HG03135 (cell line): ENCODE measurements at regions not wholly inside any gene's neighbourhood (a gene's known extent, or its start where the extent isn't known, plus 50 kb on each side); places are given as distances from the start of the nearest gene placed in this dataset.
"Not testable (repeated sequence)": the region's sequence is repeated elsewhere in the genome, so short reads cannot be mapped to it uniquely, and the experiment has no call there.

Experiments used
- ATAC-seq: cut with Tn5 transposase; IDR thresholded peaks from one replicate; pipeline ENCODE4 v1.9.1; 2021; ENCODE audit warnings: mild to moderate bottlenecking, moderate library complexity; ENCODE audit not compliant: unreplicated experiment

DNA sequence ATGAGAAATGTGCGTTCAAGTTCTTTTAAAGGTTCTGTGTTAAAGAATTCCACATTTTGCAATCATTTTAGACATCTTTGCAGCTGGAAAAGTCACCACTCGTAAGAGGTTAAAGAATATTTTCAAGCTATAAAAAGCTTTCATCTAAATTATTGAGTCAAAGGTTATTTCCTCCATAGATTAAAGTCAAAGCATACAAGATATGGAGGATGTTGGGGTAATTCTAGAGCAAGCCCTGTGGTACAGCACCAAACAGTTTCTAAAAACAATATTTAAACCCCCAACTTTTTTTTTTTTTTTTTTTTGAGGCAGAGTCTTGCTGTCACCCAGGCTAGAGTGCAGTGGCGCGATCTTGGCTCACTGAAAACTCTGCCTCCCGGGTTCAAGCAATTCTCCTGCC is 1299.8 kb upstream of the TMEM132C start:
- ATAC-seq = no peak

DNA sequence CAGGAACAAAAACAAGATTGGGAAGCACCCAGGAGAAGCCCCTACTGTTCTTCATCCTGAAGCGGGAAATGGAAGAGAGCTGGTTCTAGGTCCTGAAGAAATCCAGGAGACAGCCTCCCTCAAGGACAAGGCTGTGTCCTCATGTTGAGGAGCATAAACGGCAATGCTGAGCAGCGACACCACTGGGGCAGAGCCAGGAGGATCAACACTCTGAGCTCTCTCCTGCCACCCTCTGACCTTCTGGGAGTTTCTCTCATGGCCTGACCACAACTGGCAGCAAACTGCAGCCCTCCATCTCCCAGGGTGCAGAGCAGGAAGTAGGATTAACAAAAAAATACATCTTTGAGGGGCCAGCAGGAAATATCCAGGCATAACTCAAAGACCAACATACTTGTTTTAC is 1292.2 kb upstream of the TMEM132C start:
- ATAC-seq = no peak

GRCh38 chr12:126976579-126976978 is 1290.4 kb upstream of the TMEM132C start:
- no peak for ATAC-seq

- not testable (repeated sequence) for ATAC-seq
These were observed 1287.4 kb upstream of the TMEM132C start for GRCh38 chr12:126979564-126979963.

DNA sequence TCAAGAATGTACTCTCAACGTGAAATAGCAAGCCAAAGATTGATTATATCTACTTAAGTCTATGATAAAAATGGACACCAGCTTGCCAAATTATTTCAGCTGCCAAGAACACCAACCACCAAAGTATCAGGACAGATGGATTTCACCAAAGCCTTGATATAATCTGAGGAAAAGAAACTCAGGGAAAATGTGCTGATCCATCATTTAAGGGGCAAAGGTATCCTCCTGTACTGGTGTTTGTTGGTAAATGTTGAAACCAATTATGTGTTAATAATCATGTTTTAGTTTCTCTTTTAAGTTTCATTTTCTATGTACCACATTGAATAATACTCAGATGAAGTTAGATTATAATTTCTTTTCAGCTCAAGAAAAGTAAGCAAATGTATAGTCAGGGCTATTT is 1284.3 kb upstream of the TMEM132C start:
- ATAC-seq = no peak

- ATAC-seq = not testable (repeated sequence)
These were observed 1283.2 kb upstream of the TMEM132C start for GRCh38 chr12:126983735-126984134.

GRCh38 chr12:126985663-126986062 is 1281.3 kb upstream of the TMEM132C start:
- ATAC-seq = not testable (repeated sequence)

DNA sequence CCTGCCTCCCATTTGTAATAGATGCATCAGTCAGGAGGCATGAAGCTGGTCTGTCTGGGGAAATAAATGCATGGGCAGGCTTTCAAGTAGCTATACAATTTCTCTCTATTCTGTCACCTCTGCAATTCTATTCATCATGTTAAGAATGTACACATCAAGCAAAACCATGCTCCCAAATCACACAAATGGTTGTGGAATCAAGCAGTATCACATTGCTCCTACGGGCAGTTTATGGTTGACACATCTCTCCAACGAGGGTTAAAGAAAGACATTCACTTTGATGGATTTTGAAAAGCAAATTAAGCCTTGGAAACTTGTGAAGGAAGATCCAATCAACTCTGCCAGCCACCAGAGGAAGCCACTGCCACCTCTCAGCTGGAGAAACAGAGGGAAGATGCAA is 1277.4 kb upstream of the TMEM132C start:
- no peak for ATAC-seq

GRCh38 chr12:126993898-126994297 is 1273.1 kb upstream of the TMEM132C start:
- ATAC-seq = no peak

GRCh38 chr12:126994599-126994998 is 1272.4 kb upstream of the TMEM132C start:
- no peak for ATAC-seq

DNA sequence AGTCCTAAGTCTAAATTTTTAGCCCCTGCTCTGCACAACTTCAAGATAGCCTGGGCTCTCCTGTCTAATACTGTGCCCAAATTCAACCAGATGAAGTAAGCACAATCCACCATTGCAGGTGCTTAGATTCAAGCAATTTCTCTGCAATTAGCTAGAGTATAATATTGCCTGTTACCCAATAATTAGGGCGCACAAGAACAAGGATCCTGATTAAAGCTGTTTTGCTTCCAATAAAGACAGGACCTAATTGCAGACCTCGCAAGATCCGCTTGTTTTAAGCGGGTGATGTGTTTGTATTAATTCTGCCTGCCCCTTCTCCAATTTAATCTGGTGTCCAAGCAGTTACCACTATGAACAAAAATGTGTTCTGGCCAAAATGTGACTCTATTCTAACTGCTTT is 1268.9 kb upstream of the TMEM132C start:
- ATAC-seq = no peak

- no peak for ATAC-seq
These were observed 1268.2 kb upstream of the TMEM132C start for GRCh38 chr12:126998747-126999285.

GRCh38 chr12:126999352-126999751 is 1267.6 kb upstream of the TMEM132C start:
- no peak for ATAC-seq

DNA sequence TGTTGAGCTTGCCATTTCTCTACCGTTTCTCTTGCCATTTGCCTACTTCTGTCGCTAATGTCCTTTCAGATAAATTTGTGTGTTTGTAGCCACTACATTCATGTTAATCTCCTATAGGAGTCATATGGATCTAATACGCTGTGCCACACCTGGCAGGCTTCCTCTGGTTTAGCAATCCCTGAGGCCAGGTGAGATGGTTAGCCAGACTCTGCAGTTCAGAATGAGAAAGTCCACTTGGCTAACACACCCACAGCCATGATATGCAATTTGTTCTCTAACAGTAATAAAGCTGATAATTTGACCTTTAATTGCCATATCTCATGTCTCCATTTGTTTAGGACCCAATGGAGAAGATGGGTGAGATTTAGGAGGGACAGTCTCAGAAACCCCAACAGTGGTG is 1261.6 kb upstream of the TMEM132C start:
- no peak for ATAC-seq

GRCh38 chr12:127006972-127007371 is 1260.0 kb upstream of the TMEM132C start:
- no peak for ATAC-seq

- ATAC-seq = no peak
These were observed 1258.1 kb upstream of the TMEM132C start for GRCh38 chr12:127008755-127009403.

GRCh38 chr12:127012109-127012508 is 1254.9 kb upstream of the TMEM132C start:
- no peak for ATAC-seq

DNA sequence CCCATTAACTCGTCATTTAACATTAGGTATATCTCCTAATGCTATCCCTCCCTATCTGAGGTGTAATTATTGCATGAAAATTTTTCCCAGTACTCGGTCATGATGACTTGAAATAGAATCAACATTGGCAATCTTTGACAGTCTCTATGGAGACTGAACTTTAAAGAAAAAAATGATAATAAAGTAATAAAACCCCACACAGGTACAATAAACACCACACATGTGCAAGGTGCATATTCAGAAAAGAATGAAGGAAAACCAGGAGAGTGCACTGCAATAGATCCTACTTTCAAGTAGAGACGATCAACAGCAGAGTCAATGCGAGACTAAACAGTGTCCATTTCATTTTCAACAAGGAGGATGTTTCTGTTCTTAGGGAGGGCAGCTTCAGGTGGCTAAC is 1253.8 kb upstream of the TMEM132C start:
- no peak for ATAC-seq

DNA sequence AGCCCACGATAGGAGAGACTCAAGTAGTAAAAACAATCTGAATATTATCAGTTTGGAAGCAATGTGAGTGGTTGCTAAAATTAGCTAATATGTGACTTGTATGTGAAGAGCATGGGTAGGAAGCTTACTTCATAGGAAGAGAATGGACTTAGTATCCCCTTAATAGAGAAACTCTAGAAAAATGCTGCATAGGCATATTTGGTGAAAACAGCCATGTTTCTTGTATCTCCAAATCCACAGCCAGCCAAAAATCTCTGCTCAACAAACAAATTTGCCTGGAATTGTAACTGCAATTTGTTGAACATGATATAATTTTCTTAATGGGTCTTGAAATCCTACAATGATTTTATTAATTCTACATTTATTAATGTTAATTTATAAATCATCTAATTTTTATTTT is 1252.9 kb upstream of the TMEM132C start:
- no peak for ATAC-seq

GRCh38 chr12:127024791-127025190 is 1242.2 kb upstream of the TMEM132C start:
- no peak for ATAC-seq

- ATAC-seq = no peak
These were observed 1241.4 kb upstream of the TMEM132C start for GRCh38 chr12:127025545-127025944.

- no peak for ATAC-seq
These were observed 1231.7 kb upstream of the TMEM132C start for GRCh38 chr12:127035011-127035879.
